Glutamatergic neuron (in vitro differentiated cells): ENCODE measurements at regions not wholly inside any gene's neighbourhood (a gene's known extent, or its start where the extent isn't known, plus 50 kb on each side); places are given as distances from the start of the nearest gene placed in this dataset.

Experiments used
- DNase-seq: peaks from one replicate; pipeline ENCODE4 v3.0.0; 2022
- H3K27ac Mint-ChIP-seq: one replicate; pipeline ENCODE4 v1.8.0; 2020; ENCODE audit warnings: mild to moderate bottlenecking, mixed read lengths, inconsistent platforms; ENCODE audit not compliant: unreplicated experiment
- H3K27me3 Mint-ChIP-seq: one replicate; pipeline ENCODE4 v1.8.0; 2020; ENCODE audit warnings: mild to moderate bottlenecking, moderate library complexity, mixed read lengths, inconsistent platforms; ENCODE audit not compliant: unreplicated experiment
- H3K36me3 Mint-ChIP-seq: one replicate; pipeline ENCODE4 v1.8.0; 2020; ENCODE audit warnings: mild to moderate bottlenecking, mixed read lengths, inconsistent platforms; ENCODE audit not compliant: unreplicated experiment
- H3K4me1 Mint-ChIP-seq: one replicate; pipeline ENCODE4 v1.8.0; 2020; ENCODE audit warnings: mild to moderate bottlenecking, low read depth, mixed read lengths, inconsistent platforms; ENCODE audit not compliant: unreplicated experiment
- H3K4me3 Mint-ChIP-seq: one replicate; pipeline ENCODE4 v1.8.0; 2020; ENCODE audit warnings: mild to moderate bottlenecking, mixed read lengths, inconsistent platforms; ENCODE audit not compliant: unreplicated experiment
- H3K9me3 Mint-ChIP-seq: one replicate; pipeline ENCODE4 v1.8.0; 2020; ENCODE audit warnings: mild to moderate bottlenecking, moderate library complexity, mixed read lengths, inconsistent platforms; ENCODE audit not compliant: unreplicated experiment
- TF ChIP-seq, protein P1 (sequence below): fragments of 200-600 bp; sonication (generic); IDR thresholded peaks from one replicate; pipeline ENCODE4 v1.5.0; 2021; ENCODE audit not compliant: partially characterized antibody, unreplicated experiment

- no peaks in the 10 kb centered on the region for H3K9me3 Mint-ChIP-seq
- no peak overlapping the region for H3K4me3 Mint-ChIP-seq
- H3K27me3 Mint-ChIP-seq, result no peaks in the 10 kb centered on the region
- TF ChIP-seq, protein P1, sequence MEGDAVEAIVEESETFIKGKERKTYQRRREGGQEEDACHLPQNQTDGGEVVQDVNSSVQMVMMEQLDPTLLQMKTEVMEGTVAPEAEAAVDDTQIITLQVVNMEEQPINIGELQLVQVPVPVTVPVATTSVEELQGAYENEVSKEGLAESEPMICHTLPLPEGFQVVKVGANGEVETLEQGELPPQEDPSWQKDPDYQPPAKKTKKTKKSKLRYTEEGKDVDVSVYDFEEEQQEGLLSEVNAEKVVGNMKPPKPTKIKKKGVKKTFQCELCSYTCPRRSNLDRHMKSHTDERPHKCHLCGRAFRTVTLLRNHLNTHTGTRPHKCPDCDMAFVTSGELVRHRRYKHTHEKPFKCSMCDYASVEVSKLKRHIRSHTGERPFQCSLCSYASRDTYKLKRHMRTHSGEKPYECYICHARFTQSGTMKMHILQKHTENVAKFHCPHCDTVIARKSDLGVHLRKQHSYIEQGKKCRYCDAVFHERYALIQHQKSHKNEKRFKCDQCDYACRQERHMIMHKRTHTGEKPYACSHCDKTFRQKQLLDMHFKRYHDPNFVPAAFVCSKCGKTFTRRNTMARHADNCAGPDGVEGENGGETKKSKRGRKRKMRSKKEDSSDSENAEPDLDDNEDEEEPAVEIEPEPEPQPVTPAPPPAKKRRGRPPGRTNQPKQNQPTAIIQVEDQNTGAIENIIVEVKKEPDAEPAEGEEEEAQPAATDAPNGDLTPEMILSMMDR, result no peak
- no peak for DNase-seq
- H3K4me1 Mint-ChIP-seq, result no peaks in the 10 kb centered on the region
- H3K27ac Mint-ChIP-seq, result no peak overlapping the region
- no peaks in the 10 kb centered on the region for H3K36me3 Mint-ChIP-seq
Measured at GRCh38 chr5:117230375-117230774, 655.8 kb upstream of the SEMA6A start.

DNA sequence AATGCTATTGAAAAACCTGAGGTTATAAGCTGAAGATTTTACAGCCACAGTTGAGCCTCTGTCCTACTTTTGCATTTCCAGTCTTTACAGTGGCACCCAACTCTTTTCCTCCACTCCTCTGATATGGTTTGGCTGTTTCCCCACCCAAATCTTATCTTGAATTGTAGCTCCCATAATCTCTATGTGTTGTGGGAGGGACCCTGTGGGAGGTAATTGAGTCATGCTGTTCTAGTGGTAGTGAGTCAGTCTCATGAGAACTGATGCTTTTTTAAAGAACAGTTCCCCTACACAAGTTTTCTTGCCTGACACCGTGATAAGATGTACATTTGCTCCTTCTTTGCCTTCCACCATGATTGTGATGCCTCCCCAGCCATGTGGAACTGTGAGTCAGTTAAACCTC lies 646.1 kb upstream of the SEMA6A start:
- H3K4me1 Mint-ChIP-seq, result no peaks in the 10 kb centered on the region
- TF ChIP-seq, protein P1, result no peak
- H3K27me3 Mint-ChIP-seq, result no peaks in the 10 kb centered on the region
- H3K9me3 Mint-ChIP-seq, result peaks cover 3% of the 10 kb centered on the region
- no peak overlapping the region for H3K4me3 Mint-ChIP-seq
- no peak overlapping the region for H3K27ac Mint-ChIP-seq
- no peaks in the 10 kb centered on the region for H3K36me3 Mint-ChIP-seq
- DNase-seq, result no peak

DNA sequence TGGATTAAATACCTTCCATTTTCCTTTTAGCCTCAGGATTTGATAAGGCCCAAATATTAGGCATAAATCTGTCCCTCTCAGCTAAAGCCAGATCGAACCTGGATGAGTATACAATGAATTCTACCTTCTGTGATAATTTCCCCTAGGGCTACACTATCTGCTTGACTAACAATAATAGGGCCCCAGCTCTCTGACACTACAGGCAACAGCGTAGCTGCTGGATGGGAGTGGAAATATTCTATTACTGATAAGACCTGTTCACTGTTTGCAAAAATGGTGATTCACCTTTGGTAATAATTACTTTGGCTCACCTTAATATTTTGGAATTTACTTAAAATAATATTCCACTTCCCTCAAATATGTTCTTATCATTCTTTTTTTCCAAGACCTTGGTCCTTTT lies 644.2 kb upstream of the SEMA6A start:
- Mint-ChIP-seq H3K27me3 (no peaks in the 10 kb centered on the region), H3K4me1 (no peaks in the 10 kb centered on the region), H3K9me3 (peaks cover 3% of the 10 kb centered on the region), H3K36me3 (no peaks in the 10 kb centered on the region), H3K4me3 (no peak overlapping the region), H3K27ac (no peak overlapping the region)
- TF ChIP-seq, protein P1, result no peak
- no peak for DNase-seq

GRCh38 chr5:117212866-117213265 lies 638.2 kb upstream of the SEMA6A start:
- Mint-ChIP-seq H3K36me3 (no peaks in the 10 kb centered on the region), H3K4me3 (no peak overlapping the region), H3K9me3 (peaks cover 3% of the 10 kb centered on the region), H3K4me1 (no peaks in the 10 kb centered on the region), H3K27ac (no peak overlapping the region), H3K27me3 (peaks cover 6% of the 10 kb centered on the region)
- no peak for DNase-seq
- TF ChIP-seq, protein P1, result no peak

- TF ChIP-seq, protein P1, result no peak
- Mint-ChIP-seq H3K4me3 (no peak overlapping the region), H3K9me3 (peaks cover 3% of the 10 kb centered on the region), H3K27ac (no peak overlapping the region), H3K4me1 (peaks cover 8% of the 10 kb centered on the region), H3K27me3 (peaks cover 6% of the 10 kb centered on the region), H3K36me3 (no peaks in the 10 kb centered on the region)
- no peak for DNase-seq
Measured at GRCh38 chr5:117210796-117211195, 636.2 kb upstream of the SEMA6A start.
